ENCODE measurements at regions not wholly inside any gene's neighbourhood (a gene's known extent, or its start where the extent isn't known, plus 50 kb on each side); places are given as distances from the start of the nearest gene placed in this dataset.
"Not testable (repeated sequence)": the region's sequence is repeated elsewhere in the genome, so short reads cannot be mapped to it uniquely, and the experiment has no call there.

- no peak for TF ChIP-seq POLR2A (IDR thresholded peaks at IDR 0.05; ENCODE audit: low read depth, low read length)
- DNase-seq (ENCODE audit: insufficient read length, low spot score) (no peak), FAIRE-seq (no peak)
These were observed 899.3 kb downstream of the STIM2 start for GRCh38 chr4:27759611-27760575.

DNA sequence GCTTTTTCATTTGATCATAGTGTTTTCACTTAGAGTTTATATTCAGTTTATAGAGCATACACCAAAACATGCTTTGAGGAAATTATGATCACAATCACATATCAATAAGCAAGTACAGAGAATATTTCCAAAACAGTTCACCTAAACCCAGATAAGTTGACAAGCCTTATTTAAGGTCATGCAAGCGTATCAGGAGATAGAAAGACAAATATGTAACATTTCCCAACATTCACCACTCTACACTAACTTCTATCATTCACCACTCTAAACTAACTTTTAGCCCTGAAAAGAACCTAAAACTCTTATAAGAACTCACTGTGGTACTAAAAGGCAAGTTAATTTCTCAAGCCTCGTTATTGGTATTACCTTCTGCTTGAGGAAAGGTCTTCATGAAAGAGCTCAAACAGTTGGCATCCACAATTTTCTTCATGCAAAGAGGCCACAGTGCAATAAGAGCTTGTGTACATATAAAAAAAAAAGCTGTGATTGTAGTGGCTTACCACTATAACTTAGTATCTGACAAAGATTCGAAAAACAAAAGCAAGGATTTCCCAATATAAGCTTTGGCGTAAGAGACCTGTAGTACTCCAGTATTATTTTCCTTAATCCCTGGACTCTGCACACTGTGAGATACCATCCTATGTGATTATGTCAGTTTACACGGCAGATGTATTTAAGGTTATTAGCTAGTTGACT, 903.3 kb downstream of the STIM2 start:
- FAIRE-seq (no peak), DNase-seq (ENCODE audit: insufficient read length, low spot score) (no peak)
- TF ChIP-seq POLR2A (IDR thresholded peaks at IDR 0.05; ENCODE audit: low read depth, low read length): no peak

- TF ChIP-seq POLR2A (IDR thresholded peaks at IDR 0.05; ENCODE audit: low read depth, low read length): no peak
- FAIRE-seq: no peak
- DNase-seq (ENCODE audit: insufficient read length, low spot score): no peak
These were observed 903.8 kb downstream of the STIM2 start for GRCh38 chr4:27764526-27764837.

GRCh38 chr4:27770895-27771294, 910.3 kb downstream of the STIM2 start:
- DNase-seq (ENCODE audit: insufficient read length, low spot score) (no peak), FAIRE-seq (no peak)
- TF ChIP-seq POLR2A (IDR thresholded peaks at IDR 0.05; ENCODE audit: low read depth, low read length): no peak

DNA sequence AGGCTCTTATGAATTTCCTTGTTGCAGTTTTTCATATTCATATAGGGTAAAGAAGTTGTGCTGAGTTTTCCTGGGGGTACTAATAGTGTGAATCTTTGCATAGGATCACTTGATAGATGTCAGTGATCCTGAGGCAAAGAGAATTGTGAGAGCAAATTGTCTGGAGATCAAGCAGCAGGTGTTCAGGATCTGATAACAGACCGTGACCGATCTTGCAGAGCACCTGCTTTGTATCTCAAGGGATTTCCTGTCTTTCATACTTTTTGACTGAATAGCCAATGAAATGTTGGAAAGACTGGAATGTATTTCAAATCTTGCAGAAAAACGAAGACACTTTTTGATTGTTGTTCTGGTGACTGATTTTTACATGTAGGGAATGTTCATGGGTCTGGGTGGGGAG, 914.5 kb downstream of the STIM2 start:
- no peak for DNase-seq (ENCODE audit: insufficient read length, low spot score)
- no peak for TF ChIP-seq POLR2A (IDR thresholded peaks at IDR 0.05; ENCODE audit: low read depth, low read length)
- FAIRE-seq: no peak

GRCh38 chr4:27779827-27780226, 919.2 kb downstream of the STIM2 start:
- no peak for DNase-seq (ENCODE audit: insufficient read length, low spot score)
- no peak for FAIRE-seq
- no peak for TF ChIP-seq POLR2A (IDR thresholded peaks at IDR 0.05; ENCODE audit: low read depth, low read length)

- FAIRE-seq (no peak), DNase-seq (ENCODE audit: insufficient read length, low spot score) (no peak)
- TF ChIP-seq POLR2A (IDR thresholded peaks at IDR 0.05; ENCODE audit: low read depth, low read length): no peak
These were observed 926.6 kb downstream of the STIM2 start for GRCh38 chr4:27787195-27787594.

DNA sequence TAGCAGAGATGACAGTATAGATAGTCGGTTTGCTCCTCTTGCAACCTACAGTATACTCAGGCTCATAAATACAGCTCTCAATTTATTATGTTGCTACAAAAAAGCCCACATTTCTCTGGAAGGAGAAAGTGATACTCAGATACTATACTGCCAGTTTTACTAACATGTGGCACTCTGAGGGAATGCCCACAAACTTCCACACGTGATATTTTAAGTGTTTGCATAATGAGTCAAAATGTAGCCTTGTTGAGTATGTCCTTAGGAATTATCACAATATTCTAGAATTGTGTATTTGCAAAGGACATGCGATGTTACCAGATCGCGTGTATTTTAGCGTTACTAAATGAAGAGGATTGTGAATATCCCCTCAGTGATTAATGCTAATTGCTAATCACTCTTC, 929.1 kb downstream of the STIM2 start:
- DNase-seq (ENCODE audit: insufficient read length, low spot score) (no peak), FAIRE-seq (no peak)
- TF ChIP-seq POLR2A (IDR thresholded peaks at IDR 0.05; ENCODE audit: low read depth, low read length): no peak

GRCh38 chr4:27790911-27791310, 930.3 kb downstream of the STIM2 start:
- FAIRE-seq: no peak
- no peak for TF ChIP-seq POLR2A (IDR thresholded peaks at IDR 0.05; ENCODE audit: low read depth, low read length)
- no peak for DNase-seq (ENCODE audit: insufficient read length, low spot score)

- no peak for DNase-seq (ENCODE audit: insufficient read length, low spot score)
- TF ChIP-seq POLR2A (IDR thresholded peaks at IDR 0.05; ENCODE audit: low read depth, low read length): no peak
- FAIRE-seq: no peak
These were observed 931.0 kb downstream of the STIM2 start for GRCh38 chr4:27791640-27792039.

- DNase-seq (ENCODE audit: insufficient read length, low spot score) (no peak), FAIRE-seq (no peak)
- TF ChIP-seq POLR2A (IDR thresholded peaks at IDR 0.05; ENCODE audit: low read depth, low read length): no peak
These were observed 946.6 kb downstream of the STIM2 start for GRCh38 chr4:27807207-27807606.

DNA sequence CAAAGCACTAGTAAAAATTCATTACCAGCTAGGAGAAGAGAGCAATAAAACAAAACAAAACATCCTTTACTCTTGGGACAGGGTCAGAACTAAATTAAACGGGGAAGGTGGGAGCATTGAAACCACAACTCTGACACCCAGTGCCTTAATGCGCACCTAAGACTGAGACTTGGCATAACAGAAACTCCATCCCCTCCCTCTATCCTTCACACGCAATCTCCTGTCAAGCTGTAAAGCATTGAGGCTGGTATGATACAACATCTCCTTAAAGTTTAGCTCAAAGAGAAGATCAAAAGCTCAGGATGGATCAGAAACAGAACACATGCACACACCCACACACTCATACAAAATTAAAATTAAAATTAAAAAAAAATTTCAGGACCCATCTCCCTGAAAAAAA, 951.3 kb downstream of the STIM2 start:
- TF ChIP-seq POLR2A (IDR thresholded peaks at IDR 0.05; ENCODE audit: low read depth, low read length): no peak
- DNase-seq (ENCODE audit: insufficient read length, low spot score) (no peak), FAIRE-seq (no peak)

GRCh38 chr4:27813226-27813625, 952.6 kb downstream of the STIM2 start:
- not testable (repeated sequence) for DNase-seq (ENCODE audit: insufficient read length, low spot score); FAIRE-seq

DNA sequence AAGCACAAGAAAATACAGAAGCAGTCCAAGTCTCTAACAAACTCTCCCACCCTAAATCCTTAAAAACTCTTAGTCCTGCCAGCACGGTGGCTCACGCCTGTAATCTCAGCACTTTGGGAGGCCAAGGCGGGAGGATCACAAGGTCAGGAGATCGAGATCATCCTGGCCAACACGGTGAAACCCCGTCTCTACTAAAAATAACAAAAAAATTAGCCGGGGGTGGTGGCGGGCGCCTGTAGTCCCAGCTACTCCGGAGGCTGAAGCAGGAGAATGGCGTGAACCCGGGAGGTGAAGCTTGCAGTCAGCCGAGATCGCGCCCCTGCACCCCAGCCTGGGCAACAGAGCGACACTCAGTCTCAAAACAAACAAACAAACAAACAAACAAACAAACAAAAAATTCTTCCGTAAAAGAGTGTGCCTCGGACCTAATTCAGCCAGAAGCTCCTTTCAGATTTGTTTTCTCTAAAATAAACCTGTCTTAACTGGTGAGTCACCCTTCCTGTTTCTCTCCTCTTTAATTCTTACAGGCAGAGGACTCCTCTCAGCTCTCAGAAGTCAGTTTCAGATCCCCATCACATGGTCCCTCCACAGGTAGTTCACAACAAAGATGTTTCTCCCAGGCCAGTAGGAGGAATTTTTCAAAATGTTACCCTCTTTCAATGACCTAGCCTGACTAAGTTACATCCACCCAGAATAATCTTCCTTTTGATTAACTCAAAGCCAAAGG, 953.2 kb downstream of the STIM2 start:
- FAIRE-seq: not testable (repeated sequence)

More for the DNA sequence above, 953.2 kb downstream of the STIM2 start:
- DNase-seq (ENCODE audit: insufficient read length, low spot score): not testable (repeated sequence)
